Gastroesophageal sphincter (tissue), 4 donors: ENCODE measurements at regions not wholly inside any gene's neighbourhood (a gene's known extent, or its start where the extent isn't known, plus 50 kb on each side); places are given as distances from the start of the nearest gene placed in this dataset.

ENCODE experiments used
- ATAC-seq: fragments of 150-250 bp; one replicate; pipeline ENCODE4 v1.9.1; 2016; ENCODE audit warnings: mild to moderate bottlenecking, moderate library complexity
- H3K27ac ChIP-seq, 4 donors: fragments of 200-600 bp; sonication (generic) in 3 of 4; 1 replicate in 3 of 4; 2 replicates in 1 of 4; pipeline ENCODE4 v1.5.1; 2016 to 2019
- H3K27me3 ChIP-seq: fragments of 200-600 bp; sonication (generic); one replicate; pipeline ENCODE4 v1.5.1; 2019
- H3K36me3 ChIP-seq, 2 donors: fragments of 200-600 bp; sonication (generic); one replicate each; pipeline ENCODE4 v1.5.1; 2019; ENCODE audit warnings: control low read depth in 1 of 2
- H3K4me1 ChIP-seq, 3 donors: fragments of 200-600 bp; sonication (generic); 1 replicate in 2 of 3; 2 replicates in 1 of 3; pipeline ENCODE4 v1.5.1; 2016 to 2019; ENCODE audit warnings: control low read depth in 2 of 3
- H3K4me3 ChIP-seq, 2 donors: fragments of 200-600 bp; sonication (generic); one replicate each; pipeline ENCODE4 v1.5.1; 2019; ENCODE audit warnings: mild to moderate bottlenecking in 1 of 2, moderate library complexity in 1 of 2
- H3K9me3 ChIP-seq, 3 donors: fragments of 200-600 bp; sonication (generic); one replicate each; pipeline ENCODE4 v1.5.1; 2017 to 2019; ENCODE audit warnings: control low read depth in 2 of 3
- CTCF ChIP-seq, 4 experiments: fragments of 200-600 bp in 2 of 4; fragments of 450-650 bp in 2 of 4; sonication (generic) in 1 of 4; IDR thresholded peaks; one replicate each; pipeline ENCODE4 v1.5.1; 2017 to 2019; ENCODE audit warnings: antibody characterized with exemption in 4 of 4, mild to moderate bottlenecking in 2 of 4, moderate library complexity in 2 of 4
- EP300 ChIP-seq: sonication (generic); formaldehyde crosslinking; IDR thresholded peaks from one replicate; pipeline ENCODE4 v1.6.1; 2017; ENCODE audit warnings: antibody characterized with exemption, mild to moderate bottlenecking
- POLR2A ChIP-seq, 2 donors: fragments of 450-650 bp; IDR thresholded peaks; one replicate each; pipeline ENCODE4 v1.6.1; 2017; ENCODE audit warnings: antibody characterized with exemption in 2 of 2, mild to moderate bottlenecking in 2 of 2, moderate library complexity in 1 of 2
- POLR2AphosphoS5 ChIP-seq: sonication (generic); formaldehyde crosslinking; IDR thresholded peaks from one replicate; pipeline ENCODE4 v1.6.1; 2017; ENCODE audit warnings: antibody characterized with exemption
- WGBS, 2 donors: methylation state at CpG; one replicate each; pipeline ENCODE4 v1.1.5; 2018; ENCODE audit warnings: low coverage in 1 of 2; 5-methylcytosine and 5-hydroxymethylcytosine counted together

DNA sequence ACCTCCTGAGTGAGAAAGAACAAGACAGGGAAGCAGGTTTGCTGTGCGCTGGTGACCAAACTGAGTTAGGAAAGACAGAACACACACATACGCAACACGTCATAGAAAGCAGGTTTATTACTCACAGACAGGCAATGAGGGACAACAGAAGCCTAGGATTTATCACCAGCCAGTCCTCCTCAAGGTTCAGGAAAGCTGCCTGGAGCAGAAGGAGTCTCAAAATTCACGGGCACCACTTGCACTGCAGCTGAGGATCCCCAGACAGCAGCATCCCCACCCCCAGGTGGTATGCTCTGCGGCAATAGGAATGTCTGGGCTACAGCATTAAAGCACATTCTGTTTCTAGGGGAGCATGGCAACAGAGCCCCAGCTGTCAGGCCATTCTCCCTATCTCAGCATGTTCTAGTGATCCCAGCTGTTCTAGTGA lies 284.4 kb upstream of the RGPD4 start:
- Histone ChIP-seq H3K36me3 (no peaks in the 10 kb centered on the region), H3K4me1 (no peaks in the 10 kb centered on the region), H3K4me3 (no peak overlapping the region), H3K27me3 (peaks cover 10% of the 10 kb centered on the region), H3K9me3 (no peaks in the 10 kb centered on the region), H3K27ac (no peak overlapping the region)
- no peak for TF ChIP-seq POLR2A (IDR thresholded peaks at IDR 0.05)
- TF ChIP-seq POLR2AphosphoS5 = no peak
- no peak for TF ChIP-seq CTCF (IDR thresholded peaks at IDR 0.05)
- no peak for TF ChIP-seq EP300
- ATAC-seq = no peak
- WGBS, 2 donors = 56 to 60% methylated on average over 1 to 5 of the region's 5 CpGs

DNA sequence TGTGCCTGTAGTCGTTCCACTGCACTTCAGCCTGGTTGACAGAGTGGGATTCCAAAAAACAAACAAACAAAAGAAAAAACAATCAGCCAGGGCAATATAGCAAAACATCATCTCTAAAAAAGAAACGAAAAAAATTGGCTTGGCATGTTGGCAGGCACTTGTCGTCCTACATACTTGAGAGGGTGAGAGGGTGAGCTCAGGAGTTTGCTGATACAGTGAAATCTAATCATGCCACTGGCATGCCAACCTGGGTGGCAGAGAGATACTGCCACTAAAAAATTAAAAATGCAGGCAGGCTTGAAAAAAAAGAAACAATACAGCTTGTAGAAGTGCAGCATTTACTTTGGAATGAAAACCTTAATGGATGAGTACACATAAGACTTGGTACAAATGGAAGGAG lies 282.9 kb upstream of the RGPD4 start:
- Histone ChIP-seq H3K27me3 (peaks cover 10% of the 10 kb centered on the region), H3K36me3 (no peaks in the 10 kb centered on the region), H3K4me1 (no peaks in the 10 kb centered on the region), H3K9me3 (no peaks in the 10 kb centered on the region), H3K4me3 (no peak overlapping the region), H3K27ac (no peak overlapping the region)
- no peak for TF ChIP-seq EP300
- TF ChIP-seq POLR2AphosphoS5 = no peak
- no peak for TF ChIP-seq CTCF (IDR thresholded peaks at IDR 0.05)
- TF ChIP-seq POLR2A (IDR thresholded peaks at IDR 0.05) = no peak
- WGBS, 2 donors = 59 to 68% methylated on average over 3 of the region's 3 CpGs
- no peak for ATAC-seq

DNA sequence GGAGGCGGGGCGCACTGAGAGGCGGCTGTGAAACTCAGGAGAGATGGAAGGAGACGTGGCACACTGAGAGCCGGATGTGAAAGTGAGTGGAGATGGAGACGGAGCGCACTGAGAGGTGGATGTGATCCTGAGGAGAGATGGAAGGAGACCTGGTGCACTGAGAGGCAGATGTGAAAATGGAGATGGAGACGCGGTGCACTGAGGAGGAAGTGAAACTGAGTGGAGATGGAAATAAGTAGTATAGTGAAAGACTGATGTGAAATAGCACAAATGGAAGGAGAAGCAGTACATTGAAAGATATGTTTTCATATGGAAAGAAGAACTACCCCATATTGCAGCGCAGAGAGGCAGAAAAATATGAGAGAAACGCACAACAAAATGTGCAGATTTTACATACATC lies 281.6 kb upstream of the RGPD4 start:
- H3K9me3 ChIP-seq = no peaks in the 10 kb centered on the region
- H3K4me3 ChIP-seq = no peak overlapping the region
- TF ChIP-seq EP300 (no peak), POLR2AphosphoS5 (no peak), POLR2A (IDR thresholded peaks at IDR 0.05) (no peak), CTCF (IDR thresholded peaks at IDR 0.05) (no peak)
- ATAC-seq = no peak
- H3K4me1 ChIP-seq = no peaks in the 10 kb centered on the region
- no peak overlapping the region for H3K27ac ChIP-seq
- H3K36me3 ChIP-seq = no peaks in the 10 kb centered on the region
- H3K27me3 ChIP-seq = peaks cover 10% of the 10 kb centered on the region
- WGBS, 2 donors = 87 to 96% methylated on average over 8 to 11 of the region's 11 CpGs

- peaks cover 10% of the 10 kb centered on the region for H3K27me3 ChIP-seq
- ATAC-seq = no peak
- no peak overlapping the region for H3K27ac ChIP-seq
- H3K4me3 ChIP-seq = no peak overlapping the region
- H3K9me3 ChIP-seq = no peaks in the 10 kb centered on the region
- H3K36me3 ChIP-seq = no peaks in the 10 kb centered on the region
- 63 to 69% methylated on average over 4 of the region's 4 CpGs for WGBS, 2 donors
- no peak for TF ChIP-seq EP300
- no peak for TF ChIP-seq CTCF (IDR thresholded peaks at IDR 0.05)
- no peak for TF ChIP-seq POLR2AphosphoS5
- H3K4me1 ChIP-seq = no peaks in the 10 kb centered on the region
Observed at GRCh38 chr2:107545851-107546250, 280.8 kb upstream of the RGPD4 start.

- Histone ChIP-seq H3K9me3 (no peaks in the 10 kb centered on the region), H3K27me3 (peaks cover 4% of the 10 kb centered on the region), H3K4me1 (no peaks in the 10 kb centered on the region), H3K36me3 (no peaks in the 10 kb centered on the region), H3K27ac (no peak overlapping the region), H3K4me3 (no peak overlapping the region)
- no peak for ATAC-seq
- TF ChIP-seq POLR2AphosphoS5 (no peak), POLR2A (IDR thresholded peaks at IDR 0.05) (no peak), EP300 (no peak), CTCF (IDR thresholded peaks at IDR 0.05) (no peak)
- WGBS, 2 donors = 33 to 60% methylated on average over 1 of the region's 1 CpG
Observed at GRCh38 chr2:107548216-107548615, 278.5 kb upstream of the RGPD4 start.
